ENCODE measurements at regions not wholly inside any gene's neighbourhood (a gene's known extent, or its start where the extent isn't known, plus 50 kb on each side); places are given as distances from the start of the nearest gene placed in this dataset.

DNA sequence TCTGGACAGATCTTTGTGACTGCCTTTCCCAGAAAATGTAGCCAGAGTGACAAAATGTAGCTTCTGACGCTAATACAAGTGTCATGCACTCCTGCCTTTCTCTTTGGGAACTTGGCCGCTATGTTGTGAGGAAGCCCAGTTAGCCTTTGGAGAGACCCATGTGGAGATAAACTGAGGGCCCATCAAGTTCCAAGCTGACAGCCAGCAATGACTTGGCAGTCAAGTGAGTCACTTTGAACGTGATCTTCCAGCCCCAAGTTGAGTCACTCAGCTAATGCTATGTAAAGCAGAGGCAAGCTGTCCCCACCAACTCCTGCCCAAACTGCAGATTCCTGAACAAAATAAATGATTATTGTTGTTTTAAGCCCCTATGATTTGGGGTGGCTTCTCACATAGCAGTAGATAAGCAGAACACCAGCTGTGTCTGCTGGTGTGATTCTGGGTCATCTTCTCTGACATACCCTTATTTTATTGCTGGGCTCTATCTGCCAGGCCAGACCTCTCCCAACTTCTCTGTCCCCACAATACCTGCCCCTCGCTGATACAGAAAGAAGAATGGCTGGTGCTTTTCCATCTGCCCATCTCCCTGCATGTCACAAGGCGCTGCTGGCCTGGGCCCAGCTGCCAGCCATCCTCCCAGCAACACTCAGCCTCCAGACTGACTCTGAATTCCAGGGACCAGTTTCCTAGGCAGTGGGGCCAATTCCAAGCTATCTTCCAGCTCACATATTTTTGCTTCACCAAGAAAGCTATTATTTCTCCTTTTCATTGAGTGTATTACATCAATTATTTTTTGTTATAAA lies 274.8 kb downstream of the LRFN2 start:
- DNase-seq (ENCODE audit: low read depth in 2 of 2), result no peak

DNA sequence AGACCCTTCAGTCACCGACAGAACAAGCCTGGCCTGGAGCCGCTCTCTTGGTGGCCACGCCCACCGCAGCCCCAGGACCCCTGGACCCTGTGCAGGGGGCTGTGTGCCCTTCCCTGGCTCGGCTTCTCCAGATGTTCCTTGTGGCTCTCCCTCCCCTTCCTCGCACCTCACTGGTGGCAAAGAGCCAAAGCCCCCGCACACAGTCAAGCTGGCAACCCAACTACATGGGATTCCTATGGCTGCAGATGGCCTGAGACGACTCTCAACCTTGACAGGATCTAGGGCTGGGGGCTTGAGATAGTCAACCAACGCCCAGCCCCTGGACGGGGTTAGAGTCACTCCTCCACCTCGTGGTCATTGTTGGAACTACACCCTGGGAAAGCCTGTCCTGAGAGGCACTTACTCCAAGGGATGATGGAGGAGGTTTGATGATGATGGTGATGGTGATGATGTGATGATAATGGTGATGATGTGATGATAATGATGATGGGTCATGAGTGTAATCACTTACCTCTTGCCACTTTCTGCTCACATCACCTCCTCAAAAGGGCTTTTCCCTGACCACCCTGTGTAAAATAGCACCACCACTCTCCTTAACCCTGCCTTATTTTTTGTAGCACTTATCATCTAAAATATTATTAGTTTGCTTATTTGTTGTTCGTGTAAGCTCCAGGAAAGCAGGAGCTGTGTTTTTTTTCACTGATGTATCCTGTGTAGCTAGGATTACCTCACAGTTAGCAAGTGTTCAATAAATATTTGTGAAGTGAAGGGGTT lies 278.4 kb downstream of the LRFN2 start:
- DNase-seq (ENCODE audit: low read depth in 2 of 2), result peak; percentile 41 to 66

DNA sequence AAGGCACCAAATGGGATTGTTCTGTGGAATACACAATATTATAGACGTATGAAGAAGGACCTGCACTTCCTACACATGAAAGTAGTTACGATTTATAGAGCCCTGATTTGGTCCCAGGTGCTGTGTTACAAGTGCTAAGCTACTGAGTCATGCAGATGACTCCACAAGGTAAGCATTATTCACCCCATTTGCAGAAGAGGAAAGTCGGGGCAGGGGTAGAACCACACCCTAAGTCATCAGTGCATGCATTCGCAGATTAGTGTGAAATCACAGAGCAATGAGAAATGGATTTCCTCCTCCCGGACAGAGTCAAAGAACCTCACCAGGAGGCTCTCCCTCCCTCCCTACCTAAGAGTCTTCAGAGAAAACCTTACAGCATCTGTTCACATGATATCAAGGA lies 279.5 kb downstream of the LRFN2 start:
- no peak for DNase-seq (ENCODE audit: low read depth in 2 of 2)

DNA sequence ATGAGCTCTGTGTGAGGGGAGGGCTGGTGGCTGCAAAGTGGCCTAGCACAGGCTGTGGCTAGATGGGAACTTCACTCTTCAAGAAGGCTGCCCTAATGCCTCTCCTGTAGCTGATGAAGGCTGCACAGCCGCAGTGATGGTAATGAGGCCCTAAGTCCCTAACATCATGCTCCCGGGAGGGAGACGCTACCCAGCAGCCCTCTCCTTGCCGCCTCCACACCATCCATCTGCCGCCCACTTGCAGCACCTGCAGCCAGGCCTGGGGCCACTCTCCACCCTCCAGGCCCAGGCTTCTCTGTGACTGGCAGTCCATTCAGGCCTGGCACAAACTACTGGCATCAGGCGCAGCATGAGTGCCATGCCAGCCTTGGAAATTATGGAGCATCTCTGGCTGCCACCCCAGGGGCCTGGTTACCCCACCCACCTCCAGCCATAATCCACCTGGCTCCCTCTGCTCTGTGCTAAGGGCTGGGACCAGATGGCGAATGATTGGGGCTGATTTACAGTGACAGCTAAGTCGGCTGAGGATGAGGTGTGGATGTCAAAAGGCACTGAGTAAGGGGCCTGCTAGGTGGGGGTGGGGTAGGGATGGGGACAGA lies 284.2 kb downstream of the LRFN2 start:
- no peak for DNase-seq (ENCODE audit: low read depth in 2 of 2)

DNA sequence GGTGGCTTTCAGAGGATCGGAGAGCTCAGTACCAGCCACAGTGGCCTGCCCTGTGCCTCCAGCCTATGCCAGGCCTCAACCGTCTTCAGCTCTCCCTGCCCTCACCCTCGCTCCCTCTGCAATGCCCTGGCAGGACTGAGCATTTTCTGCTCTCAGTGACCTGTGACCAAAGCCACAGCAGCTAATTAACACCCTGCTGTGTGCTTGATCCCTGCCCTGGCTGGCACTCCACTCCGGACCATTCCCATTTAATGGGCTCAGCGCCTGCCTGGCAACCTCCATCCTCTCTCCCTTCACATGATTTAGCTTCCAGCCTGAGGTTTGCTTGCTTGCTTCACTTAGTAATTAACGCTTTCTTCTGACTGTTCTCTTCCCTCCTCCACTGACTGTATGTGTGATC lies 287.5 kb downstream of the LRFN2 start:
- no peak for DNase-seq (ENCODE audit: low read depth in 2 of 2)

DNA sequence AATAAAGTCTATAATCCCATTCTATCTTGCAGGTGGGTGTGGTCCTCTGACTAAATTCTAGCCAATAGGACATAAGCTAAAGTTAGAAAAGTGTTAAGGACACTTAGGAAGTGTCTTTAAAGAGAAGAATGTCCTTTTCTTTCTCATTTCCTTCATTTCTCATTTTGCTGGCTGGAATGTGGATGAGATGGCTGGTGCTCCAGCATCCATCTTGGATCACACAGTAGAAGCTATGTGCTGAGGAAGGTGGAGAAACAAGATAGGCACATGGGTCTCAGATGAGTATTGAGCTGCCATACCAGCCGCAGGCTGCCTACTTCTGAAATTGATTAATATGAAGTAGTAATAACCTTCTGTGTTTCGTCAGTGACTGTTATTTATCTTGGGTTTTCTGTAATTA lies 289.0 kb downstream of the LRFN2 start:
- no peak for DNase-seq (ENCODE audit: low read depth in 2 of 2)

DNA sequence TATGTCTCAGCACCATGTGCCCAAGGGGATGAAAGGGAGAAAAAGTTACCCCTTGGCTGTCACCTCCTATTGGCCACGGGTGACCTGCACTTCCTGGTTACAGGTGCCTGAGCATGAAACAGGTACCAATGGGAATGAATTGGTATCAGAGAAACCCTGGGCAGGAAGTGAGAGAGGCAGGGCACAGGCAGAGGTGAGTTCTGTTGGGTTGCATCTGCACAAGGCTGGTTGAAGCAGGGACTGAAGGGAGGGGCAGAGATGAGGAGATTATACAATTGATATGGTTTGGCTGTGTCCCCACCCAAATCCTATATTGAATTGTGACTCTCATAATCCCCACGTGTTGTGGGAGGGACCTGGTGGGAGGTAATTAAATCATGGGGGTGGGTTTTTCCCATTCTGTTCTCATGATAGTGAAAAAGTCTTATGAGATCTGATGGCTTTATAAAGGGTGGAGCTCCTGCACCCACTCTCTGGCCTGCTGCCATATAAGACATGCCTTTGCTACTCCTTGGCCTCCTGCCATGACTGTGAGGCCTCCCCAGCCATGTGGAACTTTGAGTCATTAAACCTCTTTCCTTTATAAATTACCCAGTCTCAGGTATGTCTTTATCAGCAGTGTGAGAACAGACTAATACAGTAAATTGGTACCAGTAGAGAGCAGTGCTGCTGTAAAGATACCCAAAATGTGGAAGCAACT lies 291.8 kb downstream of the LRFN2 start:
- no peak for DNase-seq (ENCODE audit: low read depth in 2 of 2)

DNA sequence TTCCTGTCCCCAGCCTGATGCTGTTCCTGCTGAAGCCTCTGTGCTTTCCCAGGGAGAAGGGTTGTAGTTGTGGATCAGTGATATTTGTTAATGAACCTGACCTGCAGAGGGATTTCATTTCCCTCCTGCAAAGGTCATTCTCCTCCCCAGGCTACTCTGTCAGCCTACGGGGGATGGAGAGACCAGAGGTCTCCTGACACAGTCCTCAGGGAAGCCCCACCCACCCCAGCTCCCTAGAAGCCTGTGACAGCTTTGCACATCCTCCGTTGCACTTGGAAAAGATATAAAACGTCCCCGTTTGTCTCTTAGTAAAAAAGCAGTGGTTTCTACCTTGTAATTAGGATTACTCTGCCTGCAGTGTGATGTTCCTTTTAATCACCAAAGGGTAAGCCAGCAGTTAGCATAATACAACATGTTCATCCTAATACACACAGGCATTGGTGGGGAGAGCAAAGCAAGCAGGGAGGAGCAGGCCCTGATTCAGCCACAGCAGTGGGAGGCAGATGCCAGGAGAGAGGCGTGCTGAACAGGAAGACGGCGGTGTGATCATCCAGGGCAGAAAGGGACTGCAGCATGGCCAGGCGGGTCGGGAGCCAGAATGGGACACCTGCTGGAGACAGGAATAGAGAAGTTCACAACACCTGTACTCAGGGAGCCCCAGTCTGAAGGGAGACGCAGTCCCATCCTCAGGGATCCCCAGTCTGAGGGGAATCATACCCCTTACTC lies 293.5 kb downstream of the LRFN2 start:
- no peak for DNase-seq (ENCODE audit: low read depth in 2 of 2)

DNA sequence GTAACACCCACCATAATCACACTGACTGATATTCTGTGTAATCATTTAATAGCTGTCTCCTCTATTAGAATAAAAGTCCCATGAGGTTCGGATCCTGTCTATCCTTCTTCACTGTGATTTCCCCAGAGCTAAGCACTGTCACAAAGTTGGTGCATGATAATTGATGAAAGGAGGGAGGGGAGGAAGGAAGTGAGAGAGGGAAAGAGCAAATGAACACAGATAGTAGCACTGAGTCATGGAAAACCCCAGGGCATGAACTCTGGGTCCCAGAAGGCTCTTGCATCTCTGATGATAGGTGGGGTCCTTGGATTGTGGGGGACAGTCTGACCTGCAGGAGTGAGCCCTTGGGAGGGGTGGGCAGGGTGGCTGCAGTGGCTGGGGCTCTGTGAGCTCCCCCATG lies 294.1 kb downstream of the LRFN2 start:
- DNase-seq (ENCODE audit: low read depth in 2 of 2), result no peak

DNA sequence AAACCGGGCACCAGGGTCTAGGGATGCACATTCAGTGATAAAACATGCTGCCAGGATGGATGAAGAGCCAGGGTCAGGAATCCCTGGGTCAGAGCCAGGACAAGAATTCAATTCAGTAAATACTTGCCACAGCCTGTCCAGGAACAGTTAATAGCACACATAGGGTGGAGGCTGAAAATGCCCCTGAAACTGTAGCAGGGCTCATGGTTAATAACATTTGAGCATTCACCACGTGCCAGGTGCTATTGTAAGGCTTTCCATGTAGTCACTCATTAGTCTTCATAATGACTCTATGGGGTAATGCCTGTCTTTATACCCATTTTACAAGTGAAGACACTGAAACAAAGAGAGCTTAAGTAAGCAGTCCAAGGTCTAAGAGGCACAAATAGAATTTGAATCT lies 296.3 kb downstream of the LRFN2 start:
- no peak for DNase-seq (ENCODE audit: low read depth in 2 of 2)

DNA sequence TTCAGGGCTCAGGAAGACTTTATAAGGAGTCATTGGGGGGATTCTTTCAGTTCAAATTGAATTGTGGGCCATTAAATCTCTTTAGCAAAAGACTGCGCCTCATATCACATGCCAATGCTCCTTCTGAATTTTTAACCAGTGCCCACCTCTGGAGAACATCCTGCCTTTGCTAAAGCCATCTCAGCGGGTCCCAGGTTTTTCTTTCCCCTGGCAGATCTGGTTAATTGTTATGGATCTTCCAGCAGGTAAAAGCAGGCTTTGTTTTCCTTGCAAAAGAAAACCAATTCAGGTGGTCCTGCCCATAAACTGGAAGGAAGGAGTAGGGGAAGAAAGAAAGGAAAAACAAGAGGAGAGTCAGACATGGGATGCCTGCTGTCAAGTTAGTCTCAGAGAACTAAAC lies 298.2 kb downstream of the LRFN2 start:
- DNase-seq (ENCODE audit: low read depth in 2 of 2), result no peak

DNA sequence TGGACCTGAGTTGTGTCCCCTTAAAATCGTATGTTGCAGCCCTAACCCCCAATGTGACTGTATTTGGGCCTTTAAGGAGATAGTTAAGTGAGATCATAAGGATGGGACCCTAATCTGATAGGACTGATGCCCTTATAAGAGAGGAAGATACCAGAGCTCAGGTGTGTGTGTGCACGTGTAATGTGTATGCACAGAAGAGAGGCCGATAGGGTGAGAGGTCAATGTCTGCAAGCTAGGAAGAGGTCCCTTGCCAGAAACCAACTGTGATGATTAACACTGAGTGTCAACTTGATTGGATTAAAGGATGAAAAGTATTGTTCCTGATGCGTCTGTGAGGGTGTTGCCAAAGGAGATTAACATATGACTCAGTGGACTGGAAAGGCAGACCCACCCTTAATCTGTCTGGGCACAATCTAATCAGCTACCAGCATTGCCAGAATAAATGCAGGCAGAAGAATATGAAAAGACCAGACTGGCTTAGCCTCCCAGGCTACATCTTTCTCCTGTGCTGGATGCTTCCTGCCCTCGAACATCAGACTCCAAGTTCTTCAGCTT lies 299.8 kb downstream of the LRFN2 start:
- no peak for DNase-seq (ENCODE audit: low read depth in 2 of 2)

DNA sequence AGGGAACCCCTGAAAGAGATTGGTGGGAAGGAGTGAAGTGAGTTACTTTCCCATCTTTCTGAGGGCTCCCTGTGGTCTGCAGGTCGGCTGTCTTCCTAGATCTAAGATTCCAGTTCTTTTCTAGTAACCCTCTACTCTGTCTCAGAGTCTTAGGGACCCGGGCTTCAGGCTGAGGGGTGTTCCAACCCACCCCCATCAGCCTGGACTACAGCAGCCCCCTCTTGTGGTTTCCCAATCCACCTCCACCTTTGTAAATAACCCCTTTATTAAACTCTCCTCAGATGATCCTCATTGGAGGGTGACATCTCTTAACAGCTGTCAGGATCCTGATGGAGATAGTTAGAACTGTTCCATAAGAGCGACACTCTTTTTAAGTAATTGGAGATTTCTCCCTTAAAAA lies 300.4 kb downstream of the LRFN2 start:
- no peak for DNase-seq (ENCODE audit: low read depth in 2 of 2)

DNA sequence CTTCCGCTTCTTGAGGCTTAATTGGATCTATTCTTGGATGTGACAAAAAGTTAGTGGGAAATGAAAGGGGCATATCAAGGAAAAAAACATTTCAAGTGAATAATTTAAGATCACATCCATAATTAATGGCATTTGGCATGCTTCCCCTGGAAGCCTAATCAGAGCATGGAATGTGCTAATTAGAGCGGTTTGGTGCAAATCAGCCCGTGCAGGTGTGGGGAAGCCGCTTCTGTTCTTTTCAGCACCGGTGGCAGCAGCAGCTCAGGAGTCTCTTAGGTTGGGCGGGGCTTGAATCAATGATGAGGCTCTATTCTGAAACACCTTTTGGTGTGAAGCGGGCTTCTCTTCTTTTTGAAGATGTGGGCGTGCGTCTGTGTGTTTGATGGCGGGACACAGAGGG lies 301.2 kb downstream of the LRFN2 start:
- DNase-seq (ENCODE audit: low read depth in 2 of 2), result no peak

DNA sequence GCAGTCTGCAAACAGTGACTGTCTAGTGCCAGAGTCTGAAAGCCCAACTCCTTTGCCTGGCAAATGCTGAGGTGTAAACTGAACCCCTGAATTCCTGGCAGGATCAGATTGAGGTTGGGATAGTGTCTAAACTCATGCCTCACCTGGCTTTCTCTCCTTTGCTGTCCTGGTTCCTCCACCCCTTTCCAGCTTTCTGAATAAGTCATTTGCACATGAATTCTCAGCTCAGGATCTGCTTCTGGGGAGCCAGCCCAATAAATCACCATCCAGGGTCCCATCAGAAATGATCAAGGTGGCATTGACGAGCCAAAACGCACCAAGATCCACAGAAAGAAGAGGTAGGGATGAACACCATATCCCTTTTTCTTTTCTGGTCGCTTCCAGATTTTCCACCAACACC lies 301.6 kb downstream of the LRFN2 start:
- DNase-seq (ENCODE audit: low read depth in 2 of 2), result no peak

DNA sequence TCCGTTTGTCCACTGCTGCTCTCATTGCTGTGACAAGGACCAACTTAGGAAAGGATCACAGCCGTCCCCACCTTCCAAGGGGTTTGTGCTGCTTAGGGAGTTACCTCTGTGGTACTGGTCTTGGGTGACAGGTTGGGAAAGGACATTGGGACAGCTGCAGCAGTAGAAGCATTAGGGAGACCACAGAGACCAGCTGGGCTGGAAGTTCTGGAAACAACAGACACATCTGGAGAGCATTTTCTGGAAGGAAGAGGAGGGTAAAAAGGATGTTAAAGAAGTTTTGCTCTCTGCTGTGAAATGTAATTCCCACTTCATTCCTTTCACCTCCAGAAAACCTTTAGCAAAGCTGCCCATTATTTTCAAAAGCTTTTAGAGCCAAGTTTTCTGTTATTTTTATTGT lies 304.2 kb downstream of the LRFN2 start:
- DNase-seq (ENCODE audit: low read depth in 2 of 2), result no peak

DNA sequence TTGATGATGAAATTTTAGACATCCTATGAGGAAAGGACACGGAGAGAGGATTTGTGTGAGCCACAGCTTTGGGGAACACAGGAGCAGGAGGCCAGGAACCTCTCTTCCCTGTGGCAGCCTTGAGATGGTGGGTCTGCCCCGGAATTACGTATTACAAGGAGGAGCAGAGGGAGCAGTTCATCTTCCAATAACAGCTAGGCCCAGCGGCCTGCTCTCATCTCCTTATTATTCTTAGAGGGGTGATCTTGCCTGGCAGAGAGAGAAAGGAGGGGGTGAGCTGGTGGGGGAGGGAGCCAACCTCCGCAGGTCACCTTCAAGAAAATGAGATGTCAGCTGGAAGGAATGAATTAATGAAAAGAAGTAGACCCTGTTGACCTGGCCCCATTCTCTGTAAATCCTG lies 305.8 kb downstream of the LRFN2 start:
- DNase-seq (ENCODE audit: low read depth in 2 of 2), result no peak

DNA sequence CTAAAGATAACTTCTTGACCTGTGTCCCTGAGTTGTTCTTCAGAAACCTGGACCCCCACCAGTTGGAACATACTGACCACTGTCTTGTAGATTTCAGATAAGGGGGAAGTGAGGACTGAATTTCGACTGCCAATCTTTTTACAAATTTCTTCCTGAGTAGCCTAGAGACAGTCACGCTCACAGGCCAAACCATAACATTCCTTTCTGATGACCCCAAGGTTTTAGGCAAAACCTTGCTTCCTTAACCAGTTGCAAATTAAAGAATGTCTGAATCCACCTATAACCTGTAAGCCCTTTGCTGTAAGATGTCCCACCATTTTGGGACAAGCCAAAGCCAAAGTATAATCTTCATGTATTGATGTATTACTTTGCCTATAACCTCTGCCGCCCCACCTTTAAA lies 306.9 kb downstream of the LRFN2 start:
- DNase-seq (ENCODE audit: low read depth in 2 of 2), result no peak

DNA sequence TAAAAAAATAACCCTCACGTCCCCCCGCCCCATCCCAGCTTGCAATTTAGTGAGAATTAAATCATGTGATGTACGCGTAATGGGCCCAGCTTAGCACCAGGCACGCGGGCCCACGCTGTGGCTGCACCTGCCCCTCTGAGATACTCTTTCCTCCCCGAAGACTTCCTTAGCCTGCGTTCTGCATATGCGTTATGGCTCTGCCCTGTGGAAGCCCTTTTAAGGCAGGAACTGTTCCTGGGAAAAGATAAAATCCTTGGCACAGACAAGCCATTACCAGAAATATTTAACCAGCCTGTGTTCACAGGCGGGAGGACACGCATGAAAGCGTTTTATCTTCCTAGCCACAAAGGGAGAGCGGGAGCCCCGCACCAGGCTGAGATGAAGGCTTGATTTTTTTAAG lies 311.0 kb downstream of the LRFN2 start:
- no peak for DNase-seq (ENCODE audit: low read depth in 2 of 2)

DNA sequence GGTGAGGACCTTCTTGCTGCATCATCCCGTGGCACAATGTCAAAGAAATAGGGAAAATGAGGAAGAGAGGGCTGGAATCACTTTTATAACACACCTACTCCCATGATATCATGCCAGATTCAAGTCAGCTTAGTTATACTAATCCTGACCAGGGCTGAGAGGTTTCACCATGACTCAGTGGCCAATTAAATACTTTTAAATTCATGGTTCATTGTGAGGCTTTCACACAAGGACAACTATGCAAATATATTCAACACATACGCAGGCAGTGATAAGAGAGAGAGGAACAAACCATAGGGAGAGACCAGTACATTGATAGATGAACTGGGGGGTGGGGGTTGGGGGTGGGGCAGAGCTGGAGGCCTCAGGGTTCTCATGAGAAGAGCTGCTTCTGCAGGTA lies 313.1 kb downstream of the LRFN2 start:
- DNase-seq (ENCODE audit: low read depth in 2 of 2), result no peak

DNA sequence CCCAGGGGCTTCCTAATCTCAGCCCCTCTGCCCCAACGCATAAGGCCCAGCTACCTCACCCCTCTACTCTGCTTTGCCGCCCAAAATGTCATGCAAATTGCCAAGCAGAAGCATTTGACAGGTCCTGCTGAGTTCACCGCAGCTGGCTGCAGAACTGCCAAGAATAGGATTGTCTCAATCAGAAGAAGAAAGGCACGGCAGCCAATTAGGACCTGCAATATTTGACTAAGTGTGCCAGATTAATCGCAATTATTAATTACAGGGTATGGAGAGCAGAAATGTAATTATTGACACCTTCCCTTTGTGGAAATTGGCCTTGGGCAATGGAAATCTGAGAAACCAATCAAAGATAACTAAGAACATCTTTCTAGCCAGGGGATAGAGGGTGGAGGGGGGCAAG lies 318.6 kb downstream of the LRFN2 start:
- DNase-seq (ENCODE audit: low read depth in 2 of 2), result no peak

Data from stimulated activated CD4-positive, alpha-beta T cell treated with anti-CD3 and anti-CD28 coated beads, Interleukin-4, amount 100 ng/mL, for 48 hours (primary cell).